Lung (tissue), 11 donors: ENCODE measurements at regions not wholly inside any gene's neighbourhood (a gene's known extent, or its start where the extent isn't known, plus 50 kb on each side); places are given as distances from the start of the nearest gene placed in this dataset.
"Not testable (repeated sequence)": the region's sequence is repeated elsewhere in the genome, so short reads cannot be mapped to it uniquely, and the experiment has no call there.

Experiments used
- ATAC-seq: fragments of 200-7000 bp; cut with Tn5 transposase; one replicate; pipeline ENCODE4 v1.9.1; 2020; ENCODE audit warnings: moderate number of reproducible peaks; ENCODE audit not compliant: insufficient read depth, low FRiP score
- DNase-seq, 3 donors: peaks; one replicate each; pipeline ENCODE4 v3.0.0-alpha.2; 2013 to 2017
- H3K27ac ChIP-seq, 2 donors: one replicate each; pipeline ENCODE4 v1.5.1; 2013; ENCODE audit warnings: mild to moderate bottlenecking in 2 of 2, moderate library complexity in 2 of 2, control low read depth in 1 of 2, inconsistent platforms in 1 of 2, low read depth in 1 of 2, low read length in 1 of 2
- H3K27me3 ChIP-seq, 3 donors: one replicate each; pipeline ENCODE4 v1.5.1; 2013; ENCODE audit warnings: low read length in 2 of 3; ENCODE audit not compliant: control insufficient read depth in 3 of 3, insufficient read depth in 3 of 3
- H3K36me3 ChIP-seq, 4 donors: one replicate each; pipeline ENCODE4 v1.5.1; 2013; ENCODE audit warnings: low read length in 4 of 4, mild to moderate bottlenecking in 1 of 4, moderate library complexity in 1 of 4; ENCODE audit not compliant: control insufficient read depth in 4 of 4, insufficient read depth in 4 of 4
- H3K4me1 ChIP-seq, 5 donors: one replicate each; pipeline ENCODE4 v1.5.1; 2013; ENCODE audit warnings: low read length in 5 of 5, mild to moderate bottlenecking in 2 of 5, moderate library complexity in 1 of 5; ENCODE audit not compliant: control insufficient read depth in 5 of 5, insufficient read depth in 5 of 5
- H3K4me3 ChIP-seq: one replicate; pipeline ENCODE4 v1.5.1; 2013; ENCODE audit warnings: mild to moderate bottlenecking, control low read depth, moderate library complexity
- H3K9ac ChIP-seq, 2 donors: one replicate each; pipeline ENCODE4 v1.5.1; 2013; ENCODE audit warnings: low read length in 2 of 2, control low read depth in 1 of 2; ENCODE audit not compliant: insufficient read depth in 1 of 2
- H3K9me3 ChIP-seq, 4 donors: one replicate each; pipeline ENCODE4 v1.5.1; 2013; ENCODE audit warnings: low read length in 3 of 4, mild to moderate bottlenecking in 1 of 4, moderate library complexity in 1 of 4; ENCODE audit not compliant: control insufficient read depth in 4 of 4, insufficient read depth in 3 of 4
- WGBS, 2 donors: extraction: QIAGEN DNeasy Blood & Tissue Kit; methylation state at CpG; one replicate each; pipeline ENCODE4 v1.1.7; 2013; 5-methylcytosine and 5-hydroxymethylcytosine counted together
- TF ChIP-seq, protein P1 (sequence below): IDR thresholded peaks from 2 replicates; pipeline ENCODE4 v1.5.1; 2012; ENCODE audit warnings: mild to moderate bottlenecking; ENCODE audit errors: control extremely low read depth, extremely low read depth
- donor health status: control.
- donor health status: control.
- donor health status: Bipolar disorder and iron deficiency.
- donor health status: healthy.
- donor health status: DM: yes; HTN: yes; CAD: no.

DNA sequence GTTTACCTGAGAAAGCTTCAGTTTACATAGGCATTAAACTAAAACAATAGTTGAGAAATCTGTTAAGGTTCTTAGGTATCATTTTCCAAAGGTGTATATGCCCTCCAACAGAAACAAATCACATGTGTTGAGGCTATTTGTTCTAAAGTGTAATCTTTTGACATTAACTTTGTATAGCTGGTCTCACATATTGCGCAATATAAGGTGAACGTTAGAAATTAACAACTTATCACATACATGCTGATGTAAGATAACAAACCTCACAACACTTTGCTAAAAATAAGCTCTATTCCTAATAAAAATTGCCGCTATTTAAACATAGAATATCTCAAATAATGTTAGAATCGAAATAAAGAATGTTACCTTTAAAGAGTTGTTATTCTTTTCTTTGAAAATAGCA lies 340.6 kb downstream of the SRGAP2C start:
- no peak overlapping the region for H3K27ac ChIP-seq
- H3K4me3 ChIP-seq, result no peak overlapping the region
- ATAC-seq (no peak), DNase-seq (no peak)
- H3K9me3 ChIP-seq, result no peaks in the 10 kb centered on the region
- peaks cover 0 to 2% (median 0%) of the 10 kb centered on the region in 3 donors for H3K27me3 ChIP-seq
- no peak overlapping the region for H3K9ac ChIP-seq
- H3K4me1 ChIP-seq, result no peaks in the 10 kb centered on the region
- TF ChIP-seq, protein P1, sequence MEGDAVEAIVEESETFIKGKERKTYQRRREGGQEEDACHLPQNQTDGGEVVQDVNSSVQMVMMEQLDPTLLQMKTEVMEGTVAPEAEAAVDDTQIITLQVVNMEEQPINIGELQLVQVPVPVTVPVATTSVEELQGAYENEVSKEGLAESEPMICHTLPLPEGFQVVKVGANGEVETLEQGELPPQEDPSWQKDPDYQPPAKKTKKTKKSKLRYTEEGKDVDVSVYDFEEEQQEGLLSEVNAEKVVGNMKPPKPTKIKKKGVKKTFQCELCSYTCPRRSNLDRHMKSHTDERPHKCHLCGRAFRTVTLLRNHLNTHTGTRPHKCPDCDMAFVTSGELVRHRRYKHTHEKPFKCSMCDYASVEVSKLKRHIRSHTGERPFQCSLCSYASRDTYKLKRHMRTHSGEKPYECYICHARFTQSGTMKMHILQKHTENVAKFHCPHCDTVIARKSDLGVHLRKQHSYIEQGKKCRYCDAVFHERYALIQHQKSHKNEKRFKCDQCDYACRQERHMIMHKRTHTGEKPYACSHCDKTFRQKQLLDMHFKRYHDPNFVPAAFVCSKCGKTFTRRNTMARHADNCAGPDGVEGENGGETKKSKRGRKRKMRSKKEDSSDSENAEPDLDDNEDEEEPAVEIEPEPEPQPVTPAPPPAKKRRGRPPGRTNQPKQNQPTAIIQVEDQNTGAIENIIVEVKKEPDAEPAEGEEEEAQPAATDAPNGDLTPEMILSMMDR, result no peak
- H3K36me3 ChIP-seq, result no peaks in the 10 kb centered on the region
- 60 to 63% methylated on average over 4 of the region's 4 CpGs for WGBS, 2 donors

DNA sequence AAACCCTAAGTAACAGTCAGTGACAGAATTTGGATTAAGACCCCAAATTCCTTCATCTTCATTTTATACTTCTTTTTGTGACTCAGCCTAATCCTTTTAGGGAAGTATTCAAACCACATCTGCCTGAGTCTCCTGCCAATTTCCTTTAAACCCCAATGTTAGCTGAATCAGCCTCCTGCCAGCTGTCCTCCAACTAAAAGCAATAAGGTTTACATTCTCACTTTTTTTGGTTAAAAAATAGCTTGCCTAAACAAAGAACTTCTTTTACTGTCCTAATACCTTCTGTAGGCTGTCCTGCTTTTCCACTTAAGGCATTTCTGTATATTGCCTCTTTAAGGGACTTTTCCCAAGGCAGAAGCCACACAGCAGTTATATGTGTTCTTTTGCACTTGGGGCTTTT lies 344.2 kb downstream of the SRGAP2C start:
- H3K4me1 ChIP-seq, H3K36me3 ChIP-seq, H3K9ac ChIP-seq, H3K9me3 ChIP-seq, DNase-seq, H3K27me3 ChIP-seq, H3K4me3 ChIP-seq, ATAC-seq, H3K27ac ChIP-seq: not testable (repeated sequence)

DNA sequence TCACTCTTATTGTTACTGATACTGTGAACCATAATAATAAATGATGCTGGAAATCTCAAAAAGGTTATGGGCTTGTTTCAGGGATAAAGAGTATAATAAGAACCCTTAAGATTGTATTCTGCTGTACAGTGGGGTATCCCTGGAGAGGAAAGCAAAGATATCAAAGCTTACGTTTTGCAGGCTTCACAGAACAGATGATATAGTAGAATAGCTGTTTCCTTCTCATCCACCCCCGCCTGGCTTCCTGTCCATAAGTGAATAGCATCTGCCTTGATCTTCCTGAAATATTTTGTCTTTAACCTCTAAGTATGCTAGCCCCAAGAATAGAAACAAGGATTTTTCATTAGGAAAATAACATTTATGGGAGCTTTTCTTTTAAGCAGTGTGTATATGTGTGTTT lies 345.3 kb downstream of the SRGAP2C start:
- not testable (repeated sequence) for H3K36me3 ChIP-seq, H3K4me1 ChIP-seq, H3K9me3 ChIP-seq, H3K9ac ChIP-seq, ATAC-seq, H3K27me3 ChIP-seq, H3K4me3 ChIP-seq, DNase-seq, H3K27ac ChIP-seq
- 39 to 43% methylated on average over 2 of the region's 2 CpGs for WGBS, 2 donors

DNA sequence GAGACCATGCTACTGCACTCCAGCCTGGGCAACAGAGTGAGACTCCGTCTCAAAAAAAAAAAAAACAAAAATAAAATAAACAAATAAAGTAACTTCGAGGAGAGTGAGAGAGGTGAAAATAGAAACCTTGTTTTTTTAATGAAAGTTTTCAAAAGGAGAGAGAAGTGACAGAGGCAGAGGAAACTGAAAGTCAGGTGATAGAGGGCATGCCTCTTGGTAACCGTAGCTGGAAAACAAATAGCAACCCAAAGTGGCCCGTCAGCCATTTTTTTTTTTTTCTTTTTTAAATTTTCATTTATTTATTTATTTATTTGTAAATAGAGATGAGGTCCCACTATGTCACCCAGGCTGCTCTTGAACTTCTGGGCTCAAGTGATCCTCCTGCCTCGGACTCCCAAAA lies 347.0 kb downstream of the SRGAP2C start:
- not testable (repeated sequence) for H3K36me3 ChIP-seq, H3K27me3 ChIP-seq, DNase-seq, H3K4me1 ChIP-seq, H3K4me3 ChIP-seq, H3K9me3 ChIP-seq, H3K9ac ChIP-seq, ATAC-seq, H3K27ac ChIP-seq
- 85 to 87% methylated on average over 5 of the region's 5 CpGs for WGBS, 2 donors

DNA sequence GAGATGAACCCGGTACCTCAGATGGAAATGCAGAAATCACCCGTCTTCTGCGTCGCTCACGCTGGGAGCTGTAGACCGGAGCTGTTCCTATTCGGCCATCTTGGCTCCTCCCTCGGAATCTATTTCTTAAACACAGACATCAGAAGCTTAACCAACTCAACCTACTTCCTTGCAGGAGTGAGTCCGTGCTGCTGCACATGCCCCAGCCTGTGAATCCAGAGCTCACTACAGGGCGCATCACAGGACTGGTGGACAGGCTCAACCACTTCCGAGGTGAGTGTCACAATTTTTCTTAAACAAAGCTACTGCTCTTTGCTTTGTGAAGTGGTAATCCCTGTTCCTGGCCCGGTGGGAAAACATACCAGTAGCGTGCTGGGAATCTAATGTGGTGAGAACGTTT lies 353.4 kb downstream of the SRGAP2C start:
- not testable (repeated sequence) for ATAC-seq, H3K27me3 ChIP-seq, H3K4me3 ChIP-seq, H3K27ac ChIP-seq, H3K36me3 ChIP-seq, H3K4me1 ChIP-seq, H3K9me3 ChIP-seq, DNase-seq, H3K9ac ChIP-seq
- 89 to 94% methylated on average over 11 to 13 of the region's 14 CpGs for WGBS, 2 donors
